Gastroesophageal sphincter (tissue), 4 donors: ENCODE measurements at regions not wholly inside any gene's neighbourhood (a gene's known extent, or its start where the extent isn't known, plus 50 kb on each side); places are given as distances from the start of the nearest gene placed in this dataset.

ENCODE experiments used
- ATAC-seq: fragments of 150-250 bp; one replicate; pipeline ENCODE4 v1.9.1; 2016; ENCODE audit warnings: mild to moderate bottlenecking, moderate library complexity
- H3K27ac ChIP-seq, 4 donors: fragments of 200-600 bp; sonication (generic) in 3 of 4; 1 replicate in 3 of 4; 2 replicates in 1 of 4; pipeline ENCODE4 v1.5.1; 2016 to 2019
- H3K27me3 ChIP-seq: fragments of 200-600 bp; sonication (generic); one replicate; pipeline ENCODE4 v1.5.1; 2019
- H3K36me3 ChIP-seq, 2 donors: fragments of 200-600 bp; sonication (generic); one replicate each; pipeline ENCODE4 v1.5.1; 2019; ENCODE audit warnings: control low read depth in 1 of 2
- H3K4me1 ChIP-seq, 3 donors: fragments of 200-600 bp; sonication (generic); 1 replicate in 2 of 3; 2 replicates in 1 of 3; pipeline ENCODE4 v1.5.1; 2016 to 2019; ENCODE audit warnings: control low read depth in 2 of 3
- H3K4me3 ChIP-seq, 2 donors: fragments of 200-600 bp; sonication (generic); one replicate each; pipeline ENCODE4 v1.5.1; 2019; ENCODE audit warnings: mild to moderate bottlenecking in 1 of 2, moderate library complexity in 1 of 2
- H3K9me3 ChIP-seq, 3 donors: fragments of 200-600 bp; sonication (generic); one replicate each; pipeline ENCODE4 v1.5.1; 2017 to 2019; ENCODE audit warnings: control low read depth in 2 of 3
- EP300 ChIP-seq: sonication (generic); formaldehyde crosslinking; IDR thresholded peaks from one replicate; pipeline ENCODE4 v1.6.1; 2017; ENCODE audit warnings: antibody characterized with exemption, mild to moderate bottlenecking
- POLR2A ChIP-seq, 2 donors: fragments of 450-650 bp; IDR thresholded peaks; one replicate each; pipeline ENCODE4 v1.6.1; 2017; ENCODE audit warnings: antibody characterized with exemption in 2 of 2, mild to moderate bottlenecking in 2 of 2, moderate library complexity in 1 of 2
- POLR2AphosphoS5 ChIP-seq: sonication (generic); formaldehyde crosslinking; IDR thresholded peaks from one replicate; pipeline ENCODE4 v1.6.1; 2017; ENCODE audit warnings: antibody characterized with exemption
- WGBS, 2 donors: methylation state at CpG; one replicate each; pipeline ENCODE4 v1.1.5; 2018; ENCODE audit warnings: low coverage in 1 of 2; 5-methylcytosine and 5-hydroxymethylcytosine counted together
- TF ChIP-seq, protein P1 (sequence below), 4 experiments: fragments of 200-600 bp in 2 of 4; fragments of 450-650 bp in 2 of 4; sonication (generic) in 1 of 4; IDR thresholded peaks; one replicate each; pipeline ENCODE4 v1.5.1; 2017 to 2019; ENCODE audit warnings: antibody characterized with exemption in 4 of 4, mild to moderate bottlenecking in 2 of 4, moderate library complexity in 2 of 4

DNA sequence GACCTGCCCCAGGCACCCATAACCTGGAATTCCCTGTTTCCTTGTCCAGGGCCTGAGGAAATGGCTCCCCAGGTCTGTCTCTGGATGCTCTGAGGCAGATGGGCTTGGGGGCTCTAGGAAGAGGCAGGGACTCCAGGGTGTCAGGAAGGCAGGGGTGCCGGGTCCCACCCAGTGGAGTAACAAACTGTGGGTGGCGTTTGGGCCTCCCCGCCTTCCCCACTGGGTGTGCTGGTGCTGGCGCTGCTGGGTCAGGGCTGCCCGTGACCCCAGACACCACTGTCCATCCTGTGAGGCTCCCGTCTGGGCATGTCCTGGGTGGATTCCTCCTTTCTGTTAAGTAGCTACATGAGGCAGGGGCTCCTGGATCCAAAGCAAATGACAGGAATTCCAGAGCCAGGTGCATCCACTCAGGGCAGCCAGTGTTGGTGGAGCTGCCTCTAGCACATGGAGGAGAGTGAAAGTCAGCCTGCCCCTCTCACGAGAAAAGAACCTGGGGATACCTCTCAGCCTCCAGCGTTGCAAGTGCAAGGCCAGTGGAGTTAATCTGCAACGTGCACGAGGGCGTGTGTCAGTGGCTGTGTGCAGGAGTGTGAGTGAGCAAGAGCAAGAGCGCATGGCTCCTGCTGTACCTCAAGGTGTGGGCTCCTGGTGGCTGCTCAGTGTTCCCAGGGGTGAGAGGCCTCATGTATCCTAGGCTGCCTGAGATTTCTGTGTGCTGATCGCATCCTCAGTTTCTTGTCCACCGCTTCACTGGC, 403.1 kb downstream of the TMEM121 start:
- Histone ChIP-seq H3K36me3 (no peaks in the 10 kb centered on the region), H3K9me3 (peaks cover 0 to 15% (median 0%) of the 10 kb centered on the region in 3 donors), H3K27me3 (peaks cover 46% of the 10 kb centered on the region), H3K4me1 (no peaks in the 10 kb centered on the region), H3K4me3 (no peak overlapping the region), H3K27ac (no peak overlapping the region)
- TF ChIP-seq EP300 (no peak), POLR2AphosphoS5 (no peak), POLR2A (IDR thresholded peaks at IDR 0.05) (no peak)
- TF ChIP-seq, protein P1, sequence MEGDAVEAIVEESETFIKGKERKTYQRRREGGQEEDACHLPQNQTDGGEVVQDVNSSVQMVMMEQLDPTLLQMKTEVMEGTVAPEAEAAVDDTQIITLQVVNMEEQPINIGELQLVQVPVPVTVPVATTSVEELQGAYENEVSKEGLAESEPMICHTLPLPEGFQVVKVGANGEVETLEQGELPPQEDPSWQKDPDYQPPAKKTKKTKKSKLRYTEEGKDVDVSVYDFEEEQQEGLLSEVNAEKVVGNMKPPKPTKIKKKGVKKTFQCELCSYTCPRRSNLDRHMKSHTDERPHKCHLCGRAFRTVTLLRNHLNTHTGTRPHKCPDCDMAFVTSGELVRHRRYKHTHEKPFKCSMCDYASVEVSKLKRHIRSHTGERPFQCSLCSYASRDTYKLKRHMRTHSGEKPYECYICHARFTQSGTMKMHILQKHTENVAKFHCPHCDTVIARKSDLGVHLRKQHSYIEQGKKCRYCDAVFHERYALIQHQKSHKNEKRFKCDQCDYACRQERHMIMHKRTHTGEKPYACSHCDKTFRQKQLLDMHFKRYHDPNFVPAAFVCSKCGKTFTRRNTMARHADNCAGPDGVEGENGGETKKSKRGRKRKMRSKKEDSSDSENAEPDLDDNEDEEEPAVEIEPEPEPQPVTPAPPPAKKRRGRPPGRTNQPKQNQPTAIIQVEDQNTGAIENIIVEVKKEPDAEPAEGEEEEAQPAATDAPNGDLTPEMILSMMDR (IDR thresholded peaks at IDR 0.05) = no peak
- 94 to 100% methylated on average over 1 to 3 of the region's 14 CpGs for WGBS, 2 donors
- ATAC-seq = no peak

DNA sequence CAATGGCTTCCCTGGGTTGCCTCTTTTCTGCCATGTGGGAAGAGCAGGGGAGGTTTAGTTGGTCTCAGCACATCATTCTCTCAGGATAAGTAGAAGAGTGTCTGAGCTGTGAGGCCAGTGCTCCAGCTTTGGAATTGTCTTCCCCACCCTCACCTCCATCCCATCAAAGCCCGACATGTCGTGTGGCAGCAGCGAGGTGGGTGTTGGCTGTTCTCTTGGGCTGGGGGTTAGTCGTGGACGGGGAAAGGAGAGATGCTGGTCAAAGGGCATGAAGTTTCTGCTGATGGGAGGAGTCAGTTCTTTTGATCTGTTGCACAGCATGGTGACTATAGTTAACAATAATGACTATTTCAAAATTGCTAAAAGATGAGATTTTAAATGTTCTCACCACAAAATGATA, 404.2 kb downstream of the TMEM121 start:
- Histone ChIP-seq H3K27ac (no peak overlapping the region), H3K9me3 (peaks cover 0 to 19% (median 0%) of the 10 kb centered on the region in 3 donors), H3K4me1 (no peaks in the 10 kb centered on the region), H3K27me3 (peaks cover 46% of the 10 kb centered on the region), H3K36me3 (no peaks in the 10 kb centered on the region), H3K4me3 (no peak overlapping the region)
- WGBS, 2 donors = 81 to 93% methylated on average over 4 to 5 of the region's 5 CpGs
- no peak for TF ChIP-seq POLR2AphosphoS5
- TF ChIP-seq POLR2A (IDR thresholded peaks at IDR 0.05) = no peak
- TF ChIP-seq, protein P1 (IDR thresholded peaks at IDR 0.05) = no peak
- TF ChIP-seq EP300 = no peak
- no peak for ATAC-seq

DNA sequence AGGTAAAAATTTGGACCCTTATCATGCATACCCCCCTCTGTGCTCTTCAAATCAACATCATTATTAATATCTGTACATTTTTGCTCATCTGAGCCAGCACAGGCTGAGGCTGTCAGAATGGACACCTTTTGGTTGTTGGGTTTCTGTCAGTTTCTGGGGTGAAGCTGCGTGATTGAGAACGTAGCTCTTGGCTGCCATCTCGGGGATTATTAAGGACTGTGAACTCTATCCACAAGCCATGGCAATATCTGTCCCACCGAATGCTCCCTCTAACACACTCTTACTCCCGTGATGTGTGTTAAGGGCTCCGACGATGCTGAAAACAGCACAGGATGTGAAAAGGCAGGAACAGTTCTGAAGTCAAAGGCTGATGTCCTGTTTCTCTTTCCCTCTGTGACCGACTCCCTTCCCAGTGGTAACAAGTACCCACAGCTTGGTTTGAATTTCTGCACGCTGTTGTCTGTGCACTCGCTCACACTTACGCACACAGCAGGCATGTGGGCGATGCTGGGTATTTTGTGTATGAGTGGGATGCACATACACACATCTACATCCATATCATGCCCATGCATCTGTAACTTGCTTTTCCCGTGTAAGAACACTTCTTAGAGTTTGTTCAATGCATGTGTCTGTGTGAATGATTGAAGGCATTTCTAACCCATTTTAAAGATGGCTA, 405.6 kb downstream of the TMEM121 start:
- Histone ChIP-seq H3K27me3 (peaks cover 43% of the 10 kb centered on the region), H3K4me3 (no peak overlapping the region), H3K36me3 (no peaks in the 10 kb centered on the region), H3K9me3 (peaks cover 0 to 30% (median 0%) of the 10 kb centered on the region in 3 donors), H3K4me1 (no peaks in the 10 kb centered on the region), H3K27ac (no peak overlapping the region)
- ATAC-seq = no peak
- WGBS, 2 donors = 73 to 77% methylated on average over 3 to 12 of the region's 13 CpGs
- TF ChIP-seq, protein P1 (IDR thresholded peaks at IDR 0.05) = no peak
- TF ChIP-seq EP300 (no peak), POLR2AphosphoS5 (no peak), POLR2A (IDR thresholded peaks at IDR 0.05) (no peak)

DNA sequence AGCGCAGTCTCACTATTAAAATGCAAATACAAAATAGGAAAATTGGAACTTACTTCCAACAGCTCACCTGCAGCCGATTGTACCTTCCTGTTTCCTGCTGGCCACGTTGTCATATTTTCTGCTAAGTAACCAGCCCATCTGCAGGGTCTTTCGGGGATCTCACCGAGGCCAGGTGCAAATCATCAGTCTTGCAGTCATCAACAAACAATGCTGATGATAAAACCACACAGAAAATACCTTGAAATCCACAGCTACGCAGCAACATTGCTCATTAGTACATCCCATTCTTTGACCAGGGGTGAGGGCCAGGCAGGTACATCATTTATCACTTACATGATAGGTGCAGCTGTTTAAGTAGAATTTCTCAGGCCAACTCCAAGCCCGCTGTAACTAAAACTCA, 406.9 kb downstream of the TMEM121 start:
- 61 to 67% methylated on average over 6 to 7 of the region's 7 CpGs for WGBS, 2 donors
- TF ChIP-seq, protein P1 (IDR thresholded peaks at IDR 0.05) = no peak
- TF ChIP-seq EP300 (no peak), POLR2A (IDR thresholded peaks at IDR 0.05) (no peak), POLR2AphosphoS5 (no peak)
- Histone ChIP-seq H3K4me3 (no peak overlapping the region), H3K36me3 (no peaks in the 10 kb centered on the region), H3K9me3 (peaks cover 0 to 43% (median 0%) of the 10 kb centered on the region in 3 donors), H3K27ac (no peak overlapping the region), H3K27me3 (peaks cover 41% of the 10 kb centered on the region), H3K4me1 (no peaks in the 10 kb centered on the region)
- no peak for ATAC-seq

DNA sequence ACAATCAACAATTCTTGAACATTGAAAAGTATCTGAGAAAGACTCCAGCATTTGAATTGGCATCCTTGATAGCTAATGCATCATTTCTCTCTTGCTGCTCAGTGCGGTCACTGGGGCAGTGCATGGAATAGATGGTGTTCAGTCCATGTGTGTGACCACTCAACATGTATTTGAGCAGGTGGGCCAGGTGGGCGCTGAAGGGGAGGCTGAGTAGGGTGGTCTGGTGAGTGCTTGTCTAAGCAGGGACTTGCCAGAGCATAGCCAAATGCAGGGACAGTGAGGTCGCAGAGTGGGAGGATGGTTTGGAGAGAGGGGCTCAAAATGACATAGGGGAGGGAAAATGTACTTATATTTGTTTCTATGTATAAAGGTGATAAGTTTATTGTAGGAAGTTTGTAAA, 409.0 kb downstream of the TMEM121 start:
- H3K27ac ChIP-seq = no peak overlapping the region
- no peaks in the 10 kb centered on the region for H3K4me1 ChIP-seq
- peaks cover 0 to 64% (median 0%) of the 10 kb centered on the region in 3 donors for H3K9me3 ChIP-seq
- peaks cover 26% of the 10 kb centered on the region for H3K27me3 ChIP-seq
- TF ChIP-seq, protein P1 (IDR thresholded peaks at IDR 0.05) = no peak
- TF ChIP-seq POLR2A (IDR thresholded peaks at IDR 0.05) (no peak), POLR2AphosphoS5 (no peak), EP300 (no peak)
- WGBS, 2 donors = 75 to 77% methylated on average over 3 of the region's 3 CpGs
- no peaks in the 10 kb centered on the region for H3K36me3 ChIP-seq
- no peak overlapping the region for H3K4me3 ChIP-seq
- no peak for ATAC-seq
